Heart right ventricle (tissue), 16 donors: ENCODE measurements at regions not wholly inside any gene's neighbourhood (a gene's known extent, or its start where the extent isn't known, plus 50 kb on each side); places are given as distances from the start of the nearest gene placed in this dataset.

Experiments
- ATAC-seq, 8 donors: fragments of 200-7000 bp; cut with Tn5 transposase; one replicate each; pipeline ENCODE4 v1.9.1; 2020; ENCODE audit warnings: mild to moderate bottlenecking in 8 of 8, moderate library complexity in 8 of 8, moderate number of reproducible peaks in 1 of 8
- DNase-seq, 2 donors: peaks; one replicate each; pipeline ENCODE4 v3.0.0-alpha.2; 2020
- H3K27ac ChIP-seq, 10 donors: fragments of 200-600 bp; sonication (generic) in 2 of 10; one replicate each; pipeline versions ENCODE4 v1.5.0 to v1.8.0; 2020 to 2022; ENCODE audit warnings: mild to moderate bottlenecking in 3 of 10
- H3K27me3 ChIP-seq, 7 donors: fragments of 200-600 bp; one replicate each; pipeline ENCODE4 v1.8.0; 2021 to 2022; ENCODE audit warnings: mild to moderate bottlenecking in 2 of 7
- H3K36me3 ChIP-seq, 9 donors: fragments of 200-600 bp; sonication (generic) in 1 of 9; one replicate each; pipeline versions ENCODE4 v1.5.0 to v1.8.0; 2020 to 2022; ENCODE audit warnings: mild to moderate bottlenecking in 2 of 9
- H3K4me1 ChIP-seq, 9 donors: fragments of 200-600 bp; sonication (generic) in 1 of 9; one replicate each; pipeline versions ENCODE4 v1.5.0 to v1.8.0; 2020 to 2022; ENCODE audit warnings: mild to moderate bottlenecking in 4 of 9
- H3K4me3 ChIP-seq, 10 donors: fragments of 200-600 bp; sonication (generic) in 2 of 10; one replicate each; pipeline versions ENCODE4 v1.5.0 to v1.8.0; 2020 to 2022; ENCODE audit warnings: mild to moderate bottlenecking in 7 of 10, moderate library complexity in 2 of 10
- H3K9me3 ChIP-seq, 11 donors: fragments of 200-600 bp in 10 of 11; sonication (generic) in 2 of 11; one replicate each; pipeline versions ENCODE4 v1.5.0 to v1.8.0; 2013 to 2022; ENCODE audit warnings: mild to moderate bottlenecking in 2 of 11, control low read depth in 1 of 11, moderate library complexity in 1 of 11
- WGBS, 2 donors: extraction: QIAGEN DNeasy Blood & Tissue Kit; methylation state at CpG; one replicate each; pipeline ENCODE4 v1.1.7; 2013; ENCODE audit warnings: inconsistent platforms in 1 of 2; 5-methylcytosine and 5-hydroxymethylcytosine counted together
- intact Hi-C, 10 donors: fragments of 100-400 bp; cut with DNase I; formaldehyde crosslinking; loops; one replicate each; pipeline versions ENCODE4 v1.11.1 to v1.14.2; 2022
- TF ChIP-seq, protein P1 (sequence below), 9 donors: fragments of 200-600 bp; sonication (generic) in 2 of 9; IDR thresholded peaks; one replicate each; pipeline versions ENCODE4 v1.5.0 to v1.8.0; 2021 to 2022; ENCODE audit warnings: antibody characterized with exemption in 9 of 9, mild to moderate bottlenecking in 5 of 9, moderate library complexity in 1 of 9
- donor health status: Arrhythmogenic right ventricular cardiomyopathy.
- donor health status: ischemic (EF 13 %, LVEDD 7.1; RV severe dilation, severe dysfunction).
- donor health status: healthy with polysubstance abuse.
- donor health status: DM: no; HTN: yes; CAD: no.
- donor health status: DM: no; HTN: no; CAD: no.
- donor health status: ischemic (EF 25% LVEDD 6.9; RV normal size, moderate dysfunction).
- donor health status: ischemic (EF 25% LVEDD 5.7; RV mildly dilated, moderate dysfunction).
- donor health status: healthy.
- donor health status: DM: yes; HTN: yes; CAD: no.
- donor health status: Ischemic cardiomyopathy.
- donor health status: ischemic (EF 35%, LVEDD 5.7; RV mildly dilated, moderate dysfunction).
- donor health status: nonischemic (EF 11% LVEDD 7.7; RV severe dilation, severe dysfunction).
- donor health status: DM: yes; HTN: yes; CAD: no.
- donor health status: PGD.
- donor health status: ischemic (EF 29% LVEDD 5.4; RV normal size, mild dysfunction).
- donor health status: nonischemic (EF 23%, LVEDD 6.1; RV moderate dilation, normal function).

DNA sequence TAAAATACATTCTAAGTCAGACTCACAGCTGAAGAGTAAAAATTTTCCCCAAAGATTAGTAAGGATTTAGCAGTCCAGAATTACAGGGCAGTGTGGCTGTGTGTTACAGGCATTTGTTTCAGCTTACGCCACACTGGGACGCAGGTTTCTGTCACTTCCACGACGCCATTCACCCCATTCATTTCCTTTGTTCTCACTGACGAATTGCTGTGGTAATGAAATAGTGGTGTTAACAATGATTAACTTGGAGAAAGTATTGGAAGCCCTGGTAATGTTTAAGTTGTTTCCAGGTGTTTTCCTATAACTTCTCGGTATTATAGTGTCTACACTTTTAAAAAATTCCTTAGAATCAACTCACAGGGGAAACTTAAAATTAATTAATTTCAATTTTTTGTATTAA, 370.9 kb downstream of the SH2D4B start:
- DNase-seq (no peak), ATAC-seq (no peak)
- TF ChIP-seq, protein P1, sequence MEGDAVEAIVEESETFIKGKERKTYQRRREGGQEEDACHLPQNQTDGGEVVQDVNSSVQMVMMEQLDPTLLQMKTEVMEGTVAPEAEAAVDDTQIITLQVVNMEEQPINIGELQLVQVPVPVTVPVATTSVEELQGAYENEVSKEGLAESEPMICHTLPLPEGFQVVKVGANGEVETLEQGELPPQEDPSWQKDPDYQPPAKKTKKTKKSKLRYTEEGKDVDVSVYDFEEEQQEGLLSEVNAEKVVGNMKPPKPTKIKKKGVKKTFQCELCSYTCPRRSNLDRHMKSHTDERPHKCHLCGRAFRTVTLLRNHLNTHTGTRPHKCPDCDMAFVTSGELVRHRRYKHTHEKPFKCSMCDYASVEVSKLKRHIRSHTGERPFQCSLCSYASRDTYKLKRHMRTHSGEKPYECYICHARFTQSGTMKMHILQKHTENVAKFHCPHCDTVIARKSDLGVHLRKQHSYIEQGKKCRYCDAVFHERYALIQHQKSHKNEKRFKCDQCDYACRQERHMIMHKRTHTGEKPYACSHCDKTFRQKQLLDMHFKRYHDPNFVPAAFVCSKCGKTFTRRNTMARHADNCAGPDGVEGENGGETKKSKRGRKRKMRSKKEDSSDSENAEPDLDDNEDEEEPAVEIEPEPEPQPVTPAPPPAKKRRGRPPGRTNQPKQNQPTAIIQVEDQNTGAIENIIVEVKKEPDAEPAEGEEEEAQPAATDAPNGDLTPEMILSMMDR (IDR thresholded peaks at IDR 0.05) = no peak
- intact Hi-C loops = loop anchor here in 1 of 10 donors (5.0 kb wide), 1 partner anchor 946 kb away; no protein-coding TSS in a partner anchor
- no peaks in the 10 kb centered on the region for H3K4me1 ChIP-seq
- peaks cover 0 to 15% (median 0%) of the 10 kb centered on the region in 7 donors for H3K27me3 ChIP-seq
- no peak overlapping the region for H3K4me3 ChIP-seq
- H3K27ac ChIP-seq = no peak overlapping the region
- no peaks in the 10 kb centered on the region for H3K9me3 ChIP-seq
- H3K36me3 ChIP-seq = no peaks in the 10 kb centered on the region
- WGBS, 2 donors = 56 to 73% methylated on average over 6 of the region's 6 CpGs

DNA sequence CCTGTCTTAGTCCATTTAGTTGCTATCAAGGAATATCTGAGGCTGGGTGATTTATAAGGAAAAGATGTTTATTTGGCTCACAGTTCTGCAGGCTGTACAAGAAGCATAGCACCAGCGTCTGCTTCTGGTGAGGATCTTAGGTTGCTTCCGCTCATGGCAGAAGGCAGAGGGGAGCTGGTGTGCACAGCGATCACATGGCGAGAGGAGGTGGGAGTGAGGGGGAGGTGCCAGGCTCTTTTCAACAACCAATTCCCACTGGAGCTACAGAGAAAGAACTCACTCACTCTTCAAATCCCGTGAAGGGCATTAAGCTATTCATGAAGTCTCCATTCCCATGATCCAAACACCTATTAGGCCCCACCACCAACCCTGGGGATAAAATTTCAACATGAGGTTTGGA, 371.6 kb downstream of the SH2D4B start:
- H3K4me1 ChIP-seq = no peaks in the 10 kb centered on the region
- DNase-seq (no peak), ATAC-seq (no peak)
- no peaks in the 10 kb centered on the region for H3K9me3 ChIP-seq
- H3K27ac ChIP-seq = no peak overlapping the region
- WGBS, 2 donors = 58 to 65% methylated on average over 5 of the region's 5 CpGs
- no peaks in the 10 kb centered on the region for H3K36me3 ChIP-seq
- intact Hi-C loops = loop anchor here in 1 of 10 donors (5.0 kb wide), 1 partner anchor 947 kb away; no protein-coding TSS in a partner anchor
- H3K27me3 ChIP-seq = peaks cover 0 to 15% (median 0%) of the 10 kb centered on the region in 7 donors
- TF ChIP-seq, protein P1 (IDR thresholded peaks at IDR 0.05) = no peak
- H3K4me3 ChIP-seq = no peak overlapping the region

DNA sequence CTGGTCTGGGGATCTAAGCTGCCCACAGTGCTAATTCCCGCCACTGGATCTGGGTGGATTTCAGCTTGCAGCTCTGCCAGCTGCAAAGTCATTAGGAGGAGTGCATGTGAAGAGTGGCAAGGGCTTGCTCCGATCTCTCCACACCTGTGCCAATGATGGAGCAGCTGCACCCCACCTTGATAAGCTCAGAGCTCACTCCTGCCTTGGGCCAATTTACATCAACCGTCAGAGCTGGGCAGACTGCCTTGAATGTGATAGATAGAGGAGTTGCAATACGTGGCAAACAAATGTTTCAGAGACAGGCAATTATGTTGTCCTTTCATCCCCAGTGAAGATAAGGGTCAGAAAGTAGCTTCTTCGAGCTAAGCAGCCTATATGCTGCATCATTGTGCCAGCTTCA, 379.9 kb downstream of the SH2D4B start:
- H3K4me1 ChIP-seq = no peaks in the 10 kb centered on the region
- intact Hi-C loops = no loop called here
- H3K4me3 ChIP-seq = no peak overlapping the region
- H3K27ac ChIP-seq = no peak overlapping the region
- WGBS, 2 donors = 35 to 37% methylated on average over 5 of the region's 5 CpGs
- no peak for DNase-seq
- no peak for ATAC-seq
- H3K9me3 ChIP-seq = no peaks in the 10 kb centered on the region
- peaks cover 0 to 39% (median 0%) of the 10 kb centered on the region in 7 donors for H3K27me3 ChIP-seq
- TF ChIP-seq, protein P1 (IDR thresholded peaks at IDR 0.05) = no peak
- H3K36me3 ChIP-seq = no peaks in the 10 kb centered on the region

DNA sequence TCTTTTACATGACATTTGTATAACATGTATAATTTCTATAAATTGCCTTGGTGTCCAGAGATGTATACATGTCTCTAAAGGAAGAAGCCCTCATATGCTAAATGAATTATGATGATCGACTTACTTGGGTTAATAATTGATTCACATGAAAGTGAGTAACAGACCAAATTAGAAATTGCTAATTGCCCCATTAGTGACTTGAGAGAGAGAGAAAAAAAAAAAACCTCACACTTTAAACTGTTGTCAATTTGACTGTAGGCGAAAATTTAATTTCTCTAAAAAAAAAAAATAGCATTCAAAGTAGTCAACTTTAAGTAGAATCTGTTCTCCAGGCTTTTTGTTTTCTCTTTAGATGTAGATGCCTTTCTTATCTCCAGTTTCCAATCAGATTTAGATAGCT, 383.3 kb downstream of the SH2D4B start:
- peaks cover 0 to 39% (median 0%) of the 10 kb centered on the region in 7 donors for H3K27me3 ChIP-seq
- DNase-seq = no peak
- no peak for ATAC-seq
- H3K36me3 ChIP-seq = no peaks in the 10 kb centered on the region
- H3K27ac ChIP-seq = no peak overlapping the region
- TF ChIP-seq, protein P1 (IDR thresholded peaks at IDR 0.05) = no peak
- H3K4me3 ChIP-seq = no peak overlapping the region
- H3K4me1 ChIP-seq = no peaks in the 10 kb centered on the region
- intact Hi-C loops = loop anchor here (5.0 to 10.0 kb wide), 7 partner anchors 224 to 536 kb away; no protein-coding TSS in a partner anchor
- WGBS, 2 donors = 85 to 88% methylated on average over 2 of the region's 2 CpGs
- no peaks in the 10 kb centered on the region for H3K9me3 ChIP-seq
